Stomach (tissue), 8 donors: ENCODE measurements at regions not wholly inside any gene's neighbourhood (a gene's known extent, or its start where the extent isn't known, plus 50 kb on each side); places are given as distances from the start of the nearest gene placed in this dataset.
A peak's percentile ranks its signal among the peaks of the same experiment; 100 is the strongest.

Experiments
- DNase-seq, 2 donors: peaks; one replicate each; pipeline versions ENCODE4 v3.0.0 to v3.0.0-alpha.2; 2013 to 2019
- H3K27ac ChIP-seq, 5 donors: fragments of 200-600 bp in 4 of 5; sonication (generic) in 4 of 5; one replicate each; pipeline ENCODE4 v1.5.1; 2013 to 2019; ENCODE audit warnings: mild to moderate bottlenecking in 1 of 5, moderate library complexity in 1 of 5
- H3K27me3 ChIP-seq, 3 donors: fragments of 200-600 bp; sonication (generic); one replicate each; pipeline ENCODE4 v1.5.1; 2017 to 2019; ENCODE audit warnings: mixed run types in 1 of 3
- H3K36me3 ChIP-seq, 4 donors: fragments of 200-600 bp; sonication (generic); 1 replicate in 3 of 4; 2 replicates in 1 of 4; pipeline ENCODE4 v1.5.1; 2016 to 2019
- H3K4me1 ChIP-seq, 4 donors: fragments of 200-600 bp; sonication (generic); one replicate each; pipeline ENCODE4 v1.5.1; 2016 to 2019
- H3K4me3 ChIP-seq, 4 donors: fragments of 200-600 bp; sonication (generic) in 3 of 4; one replicate each; pipeline ENCODE4 v1.5.1; 2016 to 2019; ENCODE audit warnings: mild to moderate bottlenecking in 1 of 4
- H3K9me3 ChIP-seq, 4 donors: fragments of 200-600 bp; sonication (generic); one replicate each; pipeline ENCODE4 v1.5.1; 2016 to 2019
- EP300 ChIP-seq: sonication (generic); formaldehyde crosslinking; IDR thresholded peaks from one replicate; pipeline ENCODE4 v1.6.1; 2017; ENCODE audit warnings: antibody characterized with exemption
- POLR2A ChIP-seq, 4 donors: fragments of 450-650 bp; IDR thresholded peaks; one replicate each; pipeline ENCODE4 v1.6.1; 2016; ENCODE audit warnings: antibody characterized with exemption in 4 of 4, control low read depth in 2 of 4, mild to moderate bottlenecking in 1 of 4, moderate library complexity in 1 of 4
- POLR2AphosphoS5 ChIP-seq, 3 donors: sonication (generic); formaldehyde crosslinking; IDR thresholded peaks; one replicate each; pipeline ENCODE4 v1.6.1; 2016; ENCODE audit warnings: antibody characterized with exemption in 3 of 3
- WGBS, 5 donors: extraction: QIAGEN DNeasy Blood & Tissue Kit in 3 of 5; methylation state at CpG; one replicate each; pipeline versions ENCODE4 v1.1.5 to v1.1.7; 2013 to 2018; 5-methylcytosine and 5-hydroxymethylcytosine counted together
- intact Hi-C: fragments of 100-400 bp; cut with DNase I; formaldehyde crosslinking; loops from one replicate; pipeline ENCODE4 v1.15.1; 2023; ENCODE audit warnings: low total_unique reads
- TF ChIP-seq, protein P1 (sequence below), 7 experiments: fragments of 450-650 bp in 4 of 7; fragments of 200-600 bp in 3 of 7; sonication (generic) in 3 of 7; IDR thresholded peaks; one replicate each; pipeline ENCODE4 v1.5.1; 2016 to 2019; ENCODE audit warnings: antibody characterized with exemption in 7 of 7, control low read depth in 2 of 7, mild to moderate bottlenecking in 1 of 7
- donor health status: healthy with polysubstance abuse.
- donor health status: Bipolar disorder and iron deficiency.
- donor health status: healthy.

DNA sequence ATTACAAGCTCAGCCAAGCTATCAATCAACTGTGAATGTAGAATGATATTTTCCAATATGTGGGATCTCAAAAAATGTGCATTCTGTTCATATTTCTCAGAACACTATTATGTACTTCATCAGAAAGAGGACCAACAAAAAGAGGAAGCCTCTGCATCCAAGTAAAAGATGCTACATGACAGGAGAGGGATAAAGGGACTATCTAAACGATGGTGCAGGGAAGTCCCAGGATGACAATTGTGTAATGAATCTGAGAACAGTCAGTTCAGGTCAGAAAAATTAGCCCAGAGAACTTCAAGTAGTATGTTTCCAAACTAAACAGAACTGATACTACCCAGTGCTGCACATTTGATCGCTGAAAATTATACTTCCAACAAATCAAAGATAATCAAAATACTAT is 127.0 kb downstream of the ZNF330 start:
- TF ChIP-seq, protein P1, sequence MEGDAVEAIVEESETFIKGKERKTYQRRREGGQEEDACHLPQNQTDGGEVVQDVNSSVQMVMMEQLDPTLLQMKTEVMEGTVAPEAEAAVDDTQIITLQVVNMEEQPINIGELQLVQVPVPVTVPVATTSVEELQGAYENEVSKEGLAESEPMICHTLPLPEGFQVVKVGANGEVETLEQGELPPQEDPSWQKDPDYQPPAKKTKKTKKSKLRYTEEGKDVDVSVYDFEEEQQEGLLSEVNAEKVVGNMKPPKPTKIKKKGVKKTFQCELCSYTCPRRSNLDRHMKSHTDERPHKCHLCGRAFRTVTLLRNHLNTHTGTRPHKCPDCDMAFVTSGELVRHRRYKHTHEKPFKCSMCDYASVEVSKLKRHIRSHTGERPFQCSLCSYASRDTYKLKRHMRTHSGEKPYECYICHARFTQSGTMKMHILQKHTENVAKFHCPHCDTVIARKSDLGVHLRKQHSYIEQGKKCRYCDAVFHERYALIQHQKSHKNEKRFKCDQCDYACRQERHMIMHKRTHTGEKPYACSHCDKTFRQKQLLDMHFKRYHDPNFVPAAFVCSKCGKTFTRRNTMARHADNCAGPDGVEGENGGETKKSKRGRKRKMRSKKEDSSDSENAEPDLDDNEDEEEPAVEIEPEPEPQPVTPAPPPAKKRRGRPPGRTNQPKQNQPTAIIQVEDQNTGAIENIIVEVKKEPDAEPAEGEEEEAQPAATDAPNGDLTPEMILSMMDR (IDR thresholded peaks at IDR 0.05), result no peak
- TF ChIP-seq EP300 (no peak), POLR2A (IDR thresholded peaks at IDR 0.05) (no peak), POLR2AphosphoS5 (IDR thresholded peaks at IDR 0.05) (no peak)
- intact Hi-C loops, result no loop called here
- 54 to 81% (median 78%) methylated on average over 2 of the region's 2 CpGs for WGBS, 5 donors
- no peaks in the 10 kb centered on the region for H3K27me3 ChIP-seq
- peak overlapping the region in 2 of 5 donors; percentile 15 to 32 for H3K27ac ChIP-seq
- peaks cover 5 to 42% (median 19%) of the 10 kb centered on the region in 4 donors for H3K4me1 ChIP-seq
- H3K36me3 ChIP-seq, result no peaks in the 10 kb centered on the region
- no peak for DNase-seq
- H3K4me3 ChIP-seq, result no peak overlapping the region
- no peaks in the 10 kb centered on the region for H3K9me3 ChIP-seq

DNA sequence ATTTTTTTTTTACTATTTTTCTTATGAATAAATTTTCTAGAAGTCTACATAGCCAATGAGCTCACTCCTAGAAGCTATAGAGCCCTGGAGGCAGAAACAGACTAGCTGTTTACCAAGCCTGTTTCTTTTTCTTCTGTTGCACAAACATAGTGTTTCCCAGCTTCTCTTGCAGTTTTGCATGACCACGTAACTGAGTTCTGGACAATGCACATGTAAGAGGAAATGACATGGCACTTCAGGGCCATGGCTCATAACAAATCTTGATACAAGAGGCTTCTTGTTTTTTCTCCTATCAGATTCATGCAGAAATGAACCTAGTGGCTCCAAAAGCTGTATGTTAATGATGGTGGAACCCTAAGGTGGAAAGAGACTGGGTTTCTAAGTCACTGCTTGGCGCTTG is 127.4 kb downstream of the ZNF330 start:
- DNase-seq, result no peak
- H3K36me3 ChIP-seq, result no peaks in the 10 kb centered on the region
- intact Hi-C loops, result no loop called here
- H3K9me3 ChIP-seq, result no peaks in the 10 kb centered on the region
- H3K27me3 ChIP-seq, result no peaks in the 10 kb centered on the region
- peak overlapping the region in 2 of 5 donors; percentile 15 to 32 for H3K27ac ChIP-seq
- peaks cover 5 to 42% (median 19%) of the 10 kb centered on the region in 4 donors for H3K4me1 ChIP-seq
- TF ChIP-seq, protein P1 (IDR thresholded peaks at IDR 0.05), result no peak
- TF ChIP-seq POLR2A (IDR thresholded peaks at IDR 0.05) (no peak), EP300 (no peak), POLR2AphosphoS5 (IDR thresholded peaks at IDR 0.05) (no peak)
- H3K4me3 ChIP-seq, result no peak overlapping the region
- WGBS, 5 donors, result 65 to 84% (median 74%) methylated on average over 2 of the region's 2 CpGs

GRCh38 chr4:141348573-141348972 is 127.9 kb downstream of the ZNF330 start:
- intact Hi-C loops, result no loop called here
- 21 to 82% (median 77%) methylated on average over 1 of the region's 1 CpG for WGBS, 5 donors
- H3K4me1 ChIP-seq, result peaks cover 5 to 47% (median 19%) of the 10 kb centered on the region in 4 donors

GRCh38 chr4:141349236-141349635 is 128.5 kb downstream of the ZNF330 start:
- H3K4me1 ChIP-seq, result peaks cover 5 to 48% (median 19%) of the 10 kb centered on the region in 4 donors
- H3K9me3 ChIP-seq, result no peaks in the 10 kb centered on the region
- peak overlapping the region in 2 of 5 donors; percentile 13 to 15 for H3K27ac ChIP-seq
- DNase-seq, result no peak
- H3K4me3 ChIP-seq, result no peak overlapping the region
- TF ChIP-seq EP300 (no peak), POLR2A (IDR thresholded peaks at IDR 0.05) (no peak)
- intact Hi-C loops, result no loop called here
- H3K27me3 ChIP-seq, result no peaks in the 10 kb centered on the region
- H3K36me3 ChIP-seq, result no peaks in the 10 kb centered on the region

More at GRCh38 chr4:141348573-141348972, 127.9 kb downstream of the ZNF330 start:
- DNase-seq, result no peak
- Histone ChIP-seq H3K27me3 (no peaks in the 10 kb centered on the region), H3K27ac (peak overlapping the region in 3 of 5 donors; percentile 13 to 32 (median 15)), H3K4me3 (no peak overlapping the region), H3K9me3 (no peaks in the 10 kb centered on the region), H3K36me3 (no peaks in the 10 kb centered on the region)
- TF ChIP-seq, protein P1 (IDR thresholded peaks at IDR 0.05), result no peak
- no peak for TF ChIP-seq POLR2AphosphoS5 (IDR thresholded peaks at IDR 0.05)
- no peak for TF ChIP-seq EP300
- TF ChIP-seq POLR2A (IDR thresholded peaks at IDR 0.05), result no peak

- intact Hi-C loops, result no loop called here
- 25 to 36% (median 28%) methylated on average over 3 of the region's 3 CpGs for WGBS, 5 donors
- no peaks in the 10 kb centered on the region for H3K9me3 ChIP-seq
- TF ChIP-seq, protein P1 (IDR thresholded peaks at IDR 0.05), result no peak
- TF ChIP-seq EP300 (peak; percentile 32), POLR2AphosphoS5 (IDR thresholded peaks at IDR 0.05) (peak; percentile 19 to 63 (median 47)), POLR2A (IDR thresholded peaks at IDR 0.05) (no peak)
- peaks cover 5 to 48% (median 19%) of the 10 kb centered on the region in 4 donors for H3K4me1 ChIP-seq
- H3K27ac ChIP-seq, result peak overlapping the region in 2 of 5 donors; percentile 18 to 19
- no peaks in the 10 kb centered on the region for H3K27me3 ChIP-seq
- peak; percentile 45 to 79 for DNase-seq
- H3K36me3 ChIP-seq, result no peaks in the 10 kb centered on the region
- H3K4me3 ChIP-seq, result no peak overlapping the region
These were observed 129.6 kb downstream of the ZNF330 start for GRCh38 chr4:141350122-141350905.
